H9 (cell line): ENCODE measurements at regions not wholly inside any gene's neighbourhood (a gene's known extent, or its start where the extent isn't known, plus 50 kb on each side); places are given as distances from the start of the nearest gene placed in this dataset.

ENCODE experiments used
- DNase-seq: peaks from one replicate; pipeline ENCODE4 v3.0.0-alpha.2; 2017
- H2AFZ ChIP-seq: one replicate; pipeline ENCODE4 v1.6.1; 2013; ENCODE audit warnings: mild to moderate bottlenecking, low read length, control low read depth, moderate library complexity
- H2AK5ac ChIP-seq: 2 replicates; pipeline ENCODE4 v1.6.1; 2013; ENCODE audit warnings: low read length, control low read depth, mixed read lengths; ENCODE audit not compliant: insufficient read length
- H2BK120ac ChIP-seq: one replicate; pipeline ENCODE4 v1.6.1; 2013; ENCODE audit warnings: low read depth, mild to moderate bottlenecking, low read length, control low read depth, inconsistent platforms; ENCODE audit not compliant: poor library complexity, severe bottlenecking
- H2BK12ac ChIP-seq: 2 replicates; pipeline ENCODE4 v1.6.1; 2013; ENCODE audit warnings: low read length, control low read depth, mixed read lengths, low read depth; ENCODE audit not compliant: insufficient read length
- H2BK15ac ChIP-seq: 2 replicates; pipeline ENCODE4 v1.6.1; 2013; ENCODE audit warnings: low read depth, low read length, control low read depth
- H2BK20ac ChIP-seq: one replicate; pipeline ENCODE4 v1.6.1; 2013; ENCODE audit warnings: low read depth, mild to moderate bottlenecking, low read length, control low read depth, inconsistent platforms; ENCODE audit not compliant: poor library complexity, severe bottlenecking
- H2BK5ac ChIP-seq: 2 replicates; pipeline ENCODE4 v1.6.1; 2013; ENCODE audit warnings: low read length, control low read depth, mixed read lengths; ENCODE audit not compliant: insufficient read length
- H3K14ac ChIP-seq: 2 replicates; pipeline ENCODE4 v1.6.1; 2013; ENCODE audit warnings: low read length, control low read depth; ENCODE audit not compliant: insufficient read depth
- H3K18ac ChIP-seq: 2 replicates; pipeline ENCODE4 v1.6.1; 2013; ENCODE audit warnings: low read depth, mild to moderate bottlenecking, mixed read lengths, low read length, control low read depth; ENCODE audit not compliant: insufficient read length
- H3K23ac ChIP-seq: 2 replicates; pipeline ENCODE4 v1.6.1; 2013; ENCODE audit warnings: low read length, control low read depth, mixed read lengths, low read depth; ENCODE audit not compliant: insufficient read length
- H3K23me2 ChIP-seq: 2 replicates; pipeline ENCODE4 v1.6.1; 2013; ENCODE audit warnings: low read depth, mild to moderate bottlenecking, mixed read lengths, low read length, control low read depth; ENCODE audit not compliant: insufficient read length, poor library complexity, severe bottlenecking
- H3K27ac ChIP-seq: 2 replicates; pipeline ENCODE4 v1.5.1; 2013; ENCODE audit warnings: low read length, control low read depth, mixed read lengths, low read depth; ENCODE audit not compliant: insufficient read length
- H3K27me3 ChIP-seq: 2 replicates; pipeline ENCODE4 v1.6.1; 2013; ENCODE audit warnings: low read length, control low read depth, inconsistent platforms; ENCODE audit not compliant: insufficient read depth
- H3K4ac ChIP-seq: 2 replicates; pipeline ENCODE4 v1.6.1; 2013; ENCODE audit warnings: low read depth, mild to moderate bottlenecking, control low read depth, inconsistent platforms, low read length, moderate library complexity
- H3K4me1 ChIP-seq: 2 replicates; pipeline ENCODE4 v1.6.1; 2013; ENCODE audit warnings: low read length, control low read depth, inconsistent platforms; ENCODE audit not compliant: insufficient read depth
- H3K4me2 ChIP-seq: 2 replicates; pipeline ENCODE4 v1.6.1; 2013; ENCODE audit warnings: low read length, control low read depth, mixed read lengths; ENCODE audit not compliant: insufficient read length, insufficient read depth
- H3K56ac ChIP-seq: 2 replicates; pipeline ENCODE4 v1.6.1; 2013; ENCODE audit warnings: low read depth, mild to moderate bottlenecking, mixed read lengths, low read length, control low read depth; ENCODE audit not compliant: insufficient read length
- H3K79me1 ChIP-seq: 2 replicates; pipeline ENCODE4 v1.6.1; 2013; ENCODE audit warnings: low read depth, mild to moderate bottlenecking, moderate library complexity, low read length, control low read depth, inconsistent platforms; ENCODE audit not compliant: insufficient read depth, poor library complexity, severe bottlenecking
- H3K79me2 ChIP-seq: 2 replicates; pipeline ENCODE4 v1.6.1; 2013; ENCODE audit warnings: low read length, control low read depth, inconsistent platforms; ENCODE audit not compliant: insufficient read depth
- H3K9ac ChIP-seq: 2 replicates; pipeline ENCODE4 v1.6.1; 2013; ENCODE audit warnings: low read length, control low read depth, mixed read lengths; ENCODE audit not compliant: insufficient read length; ENCODE audit errors: extremely low read depth
- H3K9me3 ChIP-seq: one replicate; pipeline ENCODE4 v1.6.1; 2013; ENCODE audit warnings: low read depth, low read length, inconsistent platforms; ENCODE audit not compliant: control insufficient read depth
- H3T11ph ChIP-seq: one replicate; pipeline ENCODE4 v1.6.1; 2013; ENCODE audit warnings: mild to moderate bottlenecking, low read length, control low read depth, inconsistent platforms
- H4K20me1 ChIP-seq: one replicate; pipeline ENCODE4 v1.6.1; 2013; ENCODE audit not compliant: control insufficient read depth, insufficient read length, insufficient read depth
- H4K5ac ChIP-seq: 2 replicates; pipeline ENCODE4 v1.6.1; 2013; ENCODE audit warnings: low read depth, mild to moderate bottlenecking, mixed read lengths, low read length, control low read depth; ENCODE audit not compliant: insufficient read length
- H4K8ac ChIP-seq: replicated peaks from 2 replicates; pipeline ENCODE4 v1.6.1; 2013; ENCODE audit warnings: low read length, control low read depth, mixed read lengths, low read depth; ENCODE audit not compliant: insufficient read length
- H4K91ac ChIP-seq: 2 replicates; pipeline ENCODE4 v1.6.1; 2013; ENCODE audit warnings: low read depth, mild to moderate bottlenecking, moderate library complexity, mixed read lengths, low read length, control low read depth; ENCODE audit not compliant: insufficient read length
- H3K27ac Mint-ChIP-seq, 3 experiments: 2 replicates in 2 of 3; 3 replicates in 1 of 3; pipeline ENCODE4 v1.8.0; 2020 to 2021; ENCODE audit warnings: mixed read lengths in 3 of 3, mild to moderate bottlenecking in 1 of 3, moderate library complexity in 1 of 3
- H3K27me3 Mint-ChIP-seq: 2 replicates; pipeline ENCODE4 v1.8.0; 2021; ENCODE audit warnings: low read depth, mild to moderate bottlenecking, moderate library complexity, mixed read lengths
- H3K36me3 Mint-ChIP-seq, 3 experiments: 2 replicates in 2 of 3; 3 replicates in 1 of 3; pipeline ENCODE4 v1.8.0; 2020 to 2021; ENCODE audit warnings: low read depth in 3 of 3, mixed read lengths in 3 of 3; ENCODE audit not compliant: insufficient read depth in 1 of 3
- H3K4me1 Mint-ChIP-seq, 2 experiments: 2 replicates each; pipeline ENCODE4 v1.8.0; 2020; ENCODE audit warnings: mixed read lengths in 2 of 2
- H3K4me3 Mint-ChIP-seq, 2 experiments: 2 replicates in 1 of 2; 3 replicates in 1 of 2; pipeline ENCODE4 v1.8.0; 2020 to 2021; ENCODE audit warnings: mild to moderate bottlenecking in 2 of 2, mixed read lengths in 2 of 2, moderate library complexity in 1 of 2
- H3K9me3 Mint-ChIP-seq, 2 experiments: 2 replicates in 1 of 2; 3 replicates in 1 of 2; pipeline ENCODE4 v1.8.0; 2020; ENCODE audit warnings: mild to moderate bottlenecking in 2 of 2, mixed read lengths in 2 of 2, moderate library complexity in 1 of 2
- CTCF ChIP-seq: fragments of 200-600 bp; sonication (generic); conservative IDR thresholded peaks from 3 replicates; pipeline ENCODE4 v1.8.0; 2021; ENCODE audit warnings: antibody characterized with exemption, mild to moderate bottlenecking
- WGBS: extraction: QIAGEN DNeasy Blood & Tissue Kit; methylation state at CpG from one replicate; pipeline ENCODE4 v1.1.7; 2013; ENCODE audit warnings: missing lambda C conversion rate, low lambda C conversion rate, mixed read lengths; ENCODE audit not compliant: insufficient read length; ENCODE audit errors: extremely low coverage; 5-methylcytosine and 5-hydroxymethylcytosine counted together

GRCh38 chr20:39364320-39364719 is 402.2 kb downstream of the DHX35 start:
- H3K27ac Mint-ChIP-seq, result no peak overlapping the region
- Histone ChIP-seq H3T11ph (no peak overlapping the region), H3K18ac (no peak overlapping the region), H2BK12ac (no peak overlapping the region), H3K4ac (no peak overlapping the region), H2AK5ac (no peak overlapping the region), H3K27ac (no peak overlapping the region), H4K20me1 (no peaks in the 10 kb centered on the region), H2BK5ac (no peak overlapping the region), H4K91ac (no peak overlapping the region), H3K4me2 (no peak overlapping the region), H3K27me3 (no peaks in the 10 kb centered on the region; the same call in 1 of the 2 replicates), H2AFZ (no peak overlapping the region), H3K4me1 (no peaks in the 10 kb centered on the region), H3K9me3 (no peaks in the 10 kb centered on the region), H3K14ac (no peak overlapping the region), H2BK20ac (no peak overlapping the region), H2BK15ac (no peak overlapping the region), H2BK120ac (no peak overlapping the region), H3K23ac (no peak overlapping the region), H3K23me2 (no peaks in the 10 kb centered on the region), H4K8ac (no peak overlapping the region), H3K79me1 (no peaks in the 10 kb centered on the region), H4K5ac (no peak overlapping the region), H3K9ac (no peak overlapping the region), H3K79me2 (no peaks in the 10 kb centered on the region), H3K56ac (no peak overlapping the region)
- H3K4me1 Mint-ChIP-seq, result no peaks in the 10 kb centered on the region
- no peak overlapping the region for H3K4me3 Mint-ChIP-seq
- H3K27me3 Mint-ChIP-seq, result no peaks in the 10 kb centered on the region
- peaks cover 4% of the 10 kb centered on the region in 2 experiments for H3K9me3 Mint-ChIP-seq
- no peak for TF ChIP-seq CTCF
- WGBS, result no CpG with 5 or more reads among the region's 2 CpGs
- H3K36me3 Mint-ChIP-seq, result peaks cover 2 to 6% (median 5%) of the 10 kb centered on the region in 3 experiments; a peak in 5 of 7 replicates
- DNase-seq, result no peak
